SU-DHL-6 (cell line): ENCODE measurements at regions not wholly inside any gene's neighbourhood (a gene's known extent, or its start where the extent isn't known, plus 50 kb on each side); places are given as distances from the start of the nearest gene placed in this dataset.

Experiments
- H2AFZ ChIP-seq: fragments of 200-600 bp; sonication (generic); 2 replicates; pipeline ENCODE4 v1.6.1; 2014; ENCODE audit warnings: low read depth, mild to moderate bottlenecking, moderate library complexity, mixed read lengths, antibody characterized with exemption, low read length; ENCODE audit not compliant: severe bottlenecking
- H3F3A ChIP-seq: fragments of 200-600 bp; shearing (Covaris generic); 2 replicates; pipeline ENCODE4 v1.6.0; 2016; ENCODE audit warnings: antibody characterized with exemption, mild to moderate bottlenecking; ENCODE audit not compliant: insufficient read depth
- H3K27ac ChIP-seq: fragments of 200-600 bp; sonication (generic); 2 replicates; pipeline ENCODE4 v1.5.1; 2016; ENCODE audit warnings: low read depth, mild to moderate bottlenecking, low read length, moderate library complexity, mixed read lengths
- H3K27me3 ChIP-seq: fragments of 200-600 bp; sonication (generic), shearing (Covaris generic); 2 replicates; pipeline ENCODE4 v1.6.0; 2014; ENCODE audit warnings: mild to moderate bottlenecking, low read length
- H3K36me3 ChIP-seq: fragments of 200-600 bp; sonication (generic); 2 replicates; pipeline ENCODE4 v1.6.1; 2014; ENCODE audit warnings: mild to moderate bottlenecking, low read length, mixed read lengths
- H3K4me2 ChIP-seq: fragments of 300-600, 200-600 bp; shearing (Covaris generic), sonication (generic); 2 replicates; pipeline ENCODE4 v1.6.0; 2014; ENCODE audit warnings: low read length, low read depth, mild to moderate bottlenecking; ENCODE audit not compliant: poor library complexity, severe bottlenecking
- H3K4me3 ChIP-seq: fragments of 200-600 bp; sonication (generic); 2 replicates; pipeline ENCODE4 v1.5.1; 2014; ENCODE audit warnings: antibody characterized with exemption, low read length, mild to moderate bottlenecking, mixed read lengths; ENCODE audit not compliant: insufficient read depth, poor library complexity, severe bottlenecking
- H3K79me2 ChIP-seq: fragments of 200-600 bp; sonication (generic); 2 replicates; pipeline ENCODE4 v1.6.1; 2014; ENCODE audit warnings: mild to moderate bottlenecking, low read length, moderate library complexity; ENCODE audit not compliant: insufficient read depth
- H3K9ac ChIP-seq: fragments of 200-600 bp; sonication (generic); 2 replicates; pipeline ENCODE4 v1.7.0; 2014; ENCODE audit warnings: mild to moderate bottlenecking, low read length
- H3K9me2 ChIP-seq: fragments of 200-600 bp; sonication (generic); replicated peaks from 2 replicates; pipeline ENCODE4 v1.6.1; 2014; ENCODE audit warnings: low read length; ENCODE audit not compliant: insufficient read depth
- H3K9me3 ChIP-seq: fragments of 200-600 bp; sonication (generic); 2 replicates; pipeline ENCODE4 v1.6.1; 2014; ENCODE audit warnings: low read length, mixed read lengths; ENCODE audit not compliant: insufficient read depth
- H4K20me1 ChIP-seq: fragments of 200-600 bp; sonication (generic); 2 replicates; pipeline ENCODE4 v1.6.1; 2014; ENCODE audit warnings: low read depth, mild to moderate bottlenecking, antibody characterized with exemption, low read length, moderate library complexity, mixed read lengths
- CTCF ChIP-seq: fragments of 200-600 bp; sonication (generic); IDR thresholded peaks from one replicate; pipeline ENCODE4 v1.5.1; 2017; ENCODE audit warnings: antibody characterized with exemption, mild to moderate bottlenecking, low read length, moderate library complexity; ENCODE audit not compliant: insufficient read depth, poor library complexity, severe bottlenecking
- EZH2phosphoT487 ChIP-seq: fragments of 200-600 bp; sonication (generic), shearing (Covaris generic); conservative IDR thresholded peaks from 2 replicates; pipeline ENCODE4 v1.6.1; 2018; ENCODE audit warnings: mild to moderate bottlenecking, antibody characterized with exemption, low read length, moderate library complexity, mixed read lengths

- Histone ChIP-seq H4K20me1 (no peaks in the 10 kb centered on the region), H3K9me3 (no peaks in the 10 kb centered on the region), H3K79me2 (no peaks in the 10 kb centered on the region), H3K36me3 (no peaks in the 10 kb centered on the region), H3K4me2 (no peak overlapping the region), H3K9me2 (no peaks in the 10 kb centered on the region), H3K9ac (no peak overlapping the region), H3K4me3 (no peak overlapping the region), H2AFZ (no peak overlapping the region), H3F3A (no peaks in the 10 kb centered on the region), H3K27me3 (no peaks in the 10 kb centered on the region), H3K27ac (no peak overlapping the region)
- no peak for TF ChIP-seq EZH2phosphoT487
- no peak for TF ChIP-seq CTCF
Measured at GRCh38 chr5:92730486-92730885, 850.5 kb downstream of the NR2F1-AS1 start.

- H4K20me1 ChIP-seq: no peaks in the 10 kb centered on the region
- H3K9me2 ChIP-seq: no peaks in the 10 kb centered on the region
- H3K9me3 ChIP-seq: no peaks in the 10 kb centered on the region
- no peak for TF ChIP-seq CTCF
- TF ChIP-seq EZH2phosphoT487: no peak
- no peak overlapping the region for H3K4me3 ChIP-seq
- H2AFZ ChIP-seq: no peak overlapping the region
- H3F3A ChIP-seq: no peaks in the 10 kb centered on the region
- no peaks in the 10 kb centered on the region for H3K36me3 ChIP-seq
- no peak overlapping the region for H3K9ac ChIP-seq
- no peak overlapping the region for H3K4me2 ChIP-seq
- H3K27ac ChIP-seq: no peak overlapping the region
- H3K79me2 ChIP-seq: no peaks in the 10 kb centered on the region
- no peaks in the 10 kb centered on the region for H3K27me3 ChIP-seq
Measured at GRCh38 chr5:92729088-92729487, 851.9 kb downstream of the NR2F1-AS1 start.

GRCh38 chr5:92715946-92716520 lies 865.0 kb downstream of the NR2F1-AS1 start:
- Histone ChIP-seq H3K9ac (no peak overlapping the region), H3K9me3 (no peaks in the 10 kb centered on the region), H4K20me1 (no peaks in the 10 kb centered on the region), H3F3A (no peaks in the 10 kb centered on the region), H3K27me3 (no peaks in the 10 kb centered on the region), H3K4me3 (no peak overlapping the region), H3K79me2 (no peaks in the 10 kb centered on the region), H2AFZ (no peak overlapping the region), H3K4me2 (no peak overlapping the region), H3K9me2 (no peaks in the 10 kb centered on the region), H3K36me3 (no peaks in the 10 kb centered on the region), H3K27ac (no peak overlapping the region)
- TF ChIP-seq EZH2phosphoT487 (no peak), CTCF (no peak)
